Body of pancreas (tissue), 4 donors: ENCODE measurements at regions not wholly inside any gene's neighbourhood (a gene's known extent, or its start where the extent isn't known, plus 50 kb on each side); places are given as distances from the start of the nearest gene placed in this dataset.

Source experiments
- POLR2A ChIP-seq, 3 donors: fragments of 450-650 bp; IDR thresholded peaks; one replicate each; pipeline ENCODE4 v1.6.1; 2016; ENCODE audit warnings: antibody characterized with exemption in 3 of 3, mild to moderate bottlenecking in 2 of 3
- TF ChIP-seq, protein P1 (sequence below), 7 experiments: fragments of 450-650 bp in 4 of 7; fragments of 200-600 bp in 3 of 7; sonication (generic) in 3 of 7; IDR thresholded peaks; one replicate each; pipeline ENCODE4 v1.5.1; 2016 to 2019; ENCODE audit warnings: antibody characterized with exemption in 7 of 7

DNA sequence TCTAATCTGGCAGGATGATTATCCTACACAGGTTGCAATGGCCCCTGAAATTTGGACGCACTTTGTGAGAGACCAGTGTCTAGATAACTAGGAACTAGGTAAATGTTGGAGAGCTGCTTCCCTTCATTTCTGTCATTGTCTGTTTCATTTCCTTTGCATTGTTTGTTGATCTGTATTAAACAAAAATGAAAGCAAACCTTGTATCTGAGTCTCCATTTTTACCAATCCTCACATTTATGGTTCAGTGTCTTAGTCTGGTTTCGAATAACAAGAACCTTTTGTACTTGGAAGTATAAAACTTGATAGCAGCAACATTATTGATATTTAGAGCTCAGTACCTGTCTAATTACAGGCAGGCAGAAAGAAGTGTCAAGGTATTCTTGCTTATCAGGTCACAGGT lies 105.5 kb downstream of the MRPS30 start:
- TF ChIP-seq, protein P1, sequence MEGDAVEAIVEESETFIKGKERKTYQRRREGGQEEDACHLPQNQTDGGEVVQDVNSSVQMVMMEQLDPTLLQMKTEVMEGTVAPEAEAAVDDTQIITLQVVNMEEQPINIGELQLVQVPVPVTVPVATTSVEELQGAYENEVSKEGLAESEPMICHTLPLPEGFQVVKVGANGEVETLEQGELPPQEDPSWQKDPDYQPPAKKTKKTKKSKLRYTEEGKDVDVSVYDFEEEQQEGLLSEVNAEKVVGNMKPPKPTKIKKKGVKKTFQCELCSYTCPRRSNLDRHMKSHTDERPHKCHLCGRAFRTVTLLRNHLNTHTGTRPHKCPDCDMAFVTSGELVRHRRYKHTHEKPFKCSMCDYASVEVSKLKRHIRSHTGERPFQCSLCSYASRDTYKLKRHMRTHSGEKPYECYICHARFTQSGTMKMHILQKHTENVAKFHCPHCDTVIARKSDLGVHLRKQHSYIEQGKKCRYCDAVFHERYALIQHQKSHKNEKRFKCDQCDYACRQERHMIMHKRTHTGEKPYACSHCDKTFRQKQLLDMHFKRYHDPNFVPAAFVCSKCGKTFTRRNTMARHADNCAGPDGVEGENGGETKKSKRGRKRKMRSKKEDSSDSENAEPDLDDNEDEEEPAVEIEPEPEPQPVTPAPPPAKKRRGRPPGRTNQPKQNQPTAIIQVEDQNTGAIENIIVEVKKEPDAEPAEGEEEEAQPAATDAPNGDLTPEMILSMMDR (IDR thresholded peaks at IDR 0.05), result no peak
- TF ChIP-seq POLR2A (IDR thresholded peaks at IDR 0.05), result no peak
